Retinal pigment epithelial cell (primary cell): ENCODE measurements at regions not wholly inside any gene's neighbourhood (a gene's known extent, or its start where the extent isn't known, plus 50 kb on each side); places are given as distances from the start of the nearest gene placed in this dataset.

Experiments used
- DNase-seq: peaks from one replicate; pipeline ENCODE4 v3.0.0-alpha.2; 2010; ENCODE audit warnings: low read depth
- H3K4me3 ChIP-seq: 2 replicates; pipeline ENCODE4 v1.5.1; 2011; ENCODE audit warnings: mild to moderate bottlenecking, low read length, control low read depth, moderate library complexity
- CTCF ChIP-seq: conservative IDR thresholded peaks from 2 replicates; pipeline ENCODE4 v1.5.1; 2011; ENCODE audit warnings: low read depth, low read length, control low read depth, inconsistent platforms

- DNase-seq = no peak
- no peak overlapping the region for H3K4me3 ChIP-seq
- no peak for TF ChIP-seq CTCF
These were observed 1030.6 kb upstream of the GHITM start for GRCh38 chr10:83108565-83109333.

GRCh38 chr10:83119346-83119745, 1020.0 kb upstream of the GHITM start:
- TF ChIP-seq CTCF = no peak
- DNase-seq = no peak

GRCh38 chr10:83122336-83122735, 1017.0 kb upstream of the GHITM start:
- no peak overlapping the region for H3K4me3 ChIP-seq
- DNase-seq = no peak
- TF ChIP-seq CTCF = no peak

More at GRCh38 chr10:83119346-83119745, 1020.0 kb upstream of the GHITM start:
- no peak overlapping the region for H3K4me3 ChIP-seq

GRCh38 chr10:83127942-83128575, 1011.2 kb upstream of the GHITM start:
- TF ChIP-seq CTCF = no peak
- DNase-seq = peak; percentile 25
- H3K4me3 ChIP-seq = no peak overlapping the region

GRCh38 chr10:83140811-83141210, 998.5 kb upstream of the GHITM start:
- H3K4me3 ChIP-seq = no peak overlapping the region
- no peak for TF ChIP-seq CTCF
- no peak for DNase-seq

- TF ChIP-seq CTCF = no peak
- H3K4me3 ChIP-seq = no peak overlapping the region
- DNase-seq = no peak
These were observed 997.2 kb upstream of the GHITM start for GRCh38 chr10:83142074-83142563.

- no peak overlapping the region for H3K4me3 ChIP-seq
- DNase-seq = no peak
- TF ChIP-seq CTCF = no peak
These were observed 994.8 kb upstream of the GHITM start for GRCh38 chr10:83144461-83144860.
